ENCODE measurements at regions not wholly inside any gene's neighbourhood (a gene's known extent, or its start where the extent isn't known, plus 50 kb on each side); places are given as distances from the start of the nearest gene placed in this dataset.

DNA sequence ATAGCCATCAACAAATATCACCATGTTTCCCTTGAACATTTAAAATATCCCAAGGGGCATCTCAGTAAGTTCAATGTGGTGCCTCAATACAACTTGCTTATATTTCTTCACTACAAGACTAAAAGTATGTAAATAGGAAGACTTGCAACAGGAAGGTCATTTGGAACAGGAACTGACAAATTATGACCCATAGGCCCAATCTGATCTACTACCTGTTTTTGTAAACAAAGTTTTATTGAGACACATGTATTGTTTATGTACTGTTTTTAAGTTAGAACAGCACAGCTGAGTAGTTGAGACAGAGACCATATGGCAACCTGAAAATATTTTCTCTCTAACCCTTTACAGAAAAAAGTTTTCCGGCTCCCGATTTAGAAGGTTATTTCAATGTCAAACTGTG is 154.8 kb upstream of the TFPI start:
- TF ChIP-seq CTCF (conservative IDR thresholded peaks at IDR 0.05; ENCODE audit: low read depth, low read length), result no peak
- no peak for TF ChIP-seq EZH2phosphoT487 (IDR thresholded peaks at IDR 0.05; ENCODE audit: borderline replicate concordance, low read length)

Measured in PC-3 (cell line).